Astrocyte of the cerebellum (primary cell): ENCODE measurements at regions not wholly inside any gene's neighbourhood (a gene's known extent, or its start where the extent isn't known, plus 50 kb on each side); places are given as distances from the start of the nearest gene placed in this dataset.
"Not testable (repeated sequence)": the region's sequence is repeated elsewhere in the genome, so short reads cannot be mapped to it uniquely, and the experiment has no call there.

Experiments
- DNase-seq: peaks from one replicate; pipeline ENCODE4 v3.0.0-alpha.2; 2011; ENCODE audit warnings: low read depth
- H3K4me3 ChIP-seq: 2 replicates; pipeline ENCODE4 v1.5.1; 2011; ENCODE audit warnings: mild to moderate bottlenecking, low read depth, low read length, moderate library complexity
- CTCF ChIP-seq: IDR thresholded peaks from 2 replicates; pipeline ENCODE4 v1.5.1; 2012; ENCODE audit warnings: low read length, low read depth, moderate library complexity, mild to moderate bottlenecking; ENCODE audit errors: missing control alignments
- in situ Hi-C: cut with HindIII; loops from 2 replicates; pipeline ENCODE4 v1.10.0; 2017; ENCODE audit warnings: low sequenced_read_pairs

- no peak for TF ChIP-seq CTCF
- H3K4me3 ChIP-seq: no peak overlapping the region
- in situ Hi-C loops: no loop called here
- DNase-seq: no peak
Observed at GRCh38 chr13:30545320-30545719, 72.4 kb upstream of the USPL1 start.

- H3K4me3 ChIP-seq, in situ Hi-C loops, DNase-seq: not testable (repeated sequence)
Observed at GRCh38 chr13:30548046-30548445, 69.7 kb upstream of the USPL1 start.

GRCh38 chr13:30551189-30551588 lies 66.5 kb upstream of the USPL1 start:
- in situ Hi-C loops: no loop called here
- peak; percentile 26 for TF ChIP-seq CTCF
- no peak overlapping the region for H3K4me3 ChIP-seq
- DNase-seq: no peak

DNA sequence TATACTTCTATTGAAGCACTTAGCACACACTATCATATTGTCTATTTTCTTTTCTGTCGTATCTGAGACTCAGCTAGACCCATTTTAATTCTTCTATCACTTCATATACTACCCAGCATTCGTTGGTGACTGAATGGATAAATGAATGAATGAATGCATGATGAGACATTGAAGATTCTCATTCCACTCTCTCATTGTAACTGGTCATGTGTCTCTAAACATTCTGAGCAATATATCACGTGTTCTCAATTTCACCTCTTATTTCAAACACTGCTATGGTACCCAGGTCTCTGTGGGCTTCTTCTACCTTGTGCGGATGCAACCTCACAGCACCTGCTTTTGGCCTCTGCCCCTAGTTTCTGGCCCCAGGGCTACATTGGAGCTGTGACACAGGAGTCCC lies 65.2 kb upstream of the USPL1 start:
- no peak for DNase-seq
- no peak for TF ChIP-seq CTCF
- no peak overlapping the region for H3K4me3 ChIP-seq
- in situ Hi-C loops: no loop called here

- no peak for TF ChIP-seq CTCF
- DNase-seq: no peak
- H3K4me3 ChIP-seq: no peak overlapping the region
- in situ Hi-C loops: no loop called here
Observed at GRCh38 chr13:30559274-30559673, 58.4 kb upstream of the USPL1 start.

- TF ChIP-seq CTCF: no peak
- no peak for DNase-seq
- in situ Hi-C loops: no loop called here
- H3K4me3 ChIP-seq: no peak overlapping the region
Observed at GRCh38 chr13:30560212-30560611, 57.5 kb upstream of the USPL1 start.

GRCh38 chr13:30561511-30561910 lies 56.2 kb upstream of the USPL1 start:
- no peak for DNase-seq
- no peak for TF ChIP-seq CTCF
- in situ Hi-C loops: no loop called here
- no peak overlapping the region for H3K4me3 ChIP-seq
